Activated T-cell treated with anti-CD3 and anti-CD28 coated beads, Interleukin-2, amount 50 U/mL, for 72 hours (primary cell): ENCODE measurements at regions not wholly inside any gene's neighbourhood (a gene's known extent, or its start where the extent isn't known, plus 50 kb on each side); places are given as distances from the start of the nearest gene placed in this dataset.
"Not testable (repeated sequence)": the region's sequence is repeated elsewhere in the genome, so short reads cannot be mapped to it uniquely, and the experiment has no call there.

Source experiments
- ATAC-seq, 2 donors: fragments of 150-1000 bp; cut with Tn5 transposase; replicated peaks in 1 of 2; 2 replicates each; pipeline ENCODE4 v1.10.0; 2021; ENCODE audit warnings: moderate library complexity in 2 of 2, mild to moderate bottlenecking in 1 of 2
- DNase-seq, 2 donors: peaks; one replicate each; pipeline ENCODE4 v3.0.0; 2021 to 2022; ENCODE audit warnings: mixed read lengths in 1 of 2
- H3K27ac Mint-ChIP-seq: one replicate; pipeline ENCODE4 v1.8.0; 2022; ENCODE audit warnings: mild to moderate bottlenecking, moderate library complexity, mixed read lengths
- H3K27me3 Mint-ChIP-seq: one replicate; pipeline ENCODE4 v1.8.0; 2022; ENCODE audit warnings: low read depth, mixed read lengths
- H3K36me3 Mint-ChIP-seq, 2 donors: one replicate each; pipeline ENCODE4 v1.8.0; 2022; ENCODE audit warnings: mixed read lengths in 2 of 2, mild to moderate bottlenecking in 1 of 2; ENCODE audit not compliant: insufficient read depth in 2 of 2
- H3K4me1 Mint-ChIP-seq: one replicate; pipeline ENCODE4 v1.8.0; 2022; ENCODE audit warnings: low read depth, mixed read lengths
- H3K4me3 Mint-ChIP-seq, 2 donors: one replicate each; pipeline ENCODE4 v1.8.0; 2022; ENCODE audit warnings: mild to moderate bottlenecking in 2 of 2, mixed read lengths in 2 of 2, moderate library complexity in 2 of 2
- H3K9me3 Mint-ChIP-seq, 2 donors: one replicate each; pipeline ENCODE4 v1.8.0; 2022; ENCODE audit warnings: mixed read lengths in 2 of 2

- H3K9me3 Mint-ChIP-seq, result peaks cover 1 to 3% of the 10 kb centered on the region in 2 donors
- H3K27ac Mint-ChIP-seq, result no peak overlapping the region
- no peaks in the 10 kb centered on the region for H3K36me3 Mint-ChIP-seq
- DNase-seq (no peak), ATAC-seq (no peak)
- H3K4me1 Mint-ChIP-seq, result no peaks in the 10 kb centered on the region
- no peaks in the 10 kb centered on the region for H3K27me3 Mint-ChIP-seq
- no peak overlapping the region for H3K4me3 Mint-ChIP-seq
These were observed 279.4 kb upstream of the SPTLC3 start for GRCh38 chr20:12729326-12729725.

- no peaks in the 10 kb centered on the region for H3K36me3 Mint-ChIP-seq
- H3K4me3 Mint-ChIP-seq, result no peak overlapping the region
- no peaks in the 10 kb centered on the region for H3K4me1 Mint-ChIP-seq
- H3K9me3 Mint-ChIP-seq, result peaks cover 3 to 5% of the 10 kb centered on the region in 2 donors
- no peaks in the 10 kb centered on the region for H3K27me3 Mint-ChIP-seq
- DNase-seq (no peak), ATAC-seq (no peak)
- no peak overlapping the region for H3K27ac Mint-ChIP-seq
These were observed 275.0 kb upstream of the SPTLC3 start for GRCh38 chr20:12733811-12734210.

GRCh38 chr20:12737497-12737896 is 271.3 kb upstream of the SPTLC3 start:
- H3K4me1 Mint-ChIP-seq, result no peaks in the 10 kb centered on the region
- ATAC-seq (no peak), DNase-seq (no peak)
- H3K27me3 Mint-ChIP-seq, result no peaks in the 10 kb centered on the region
- H3K36me3 Mint-ChIP-seq, result no peaks in the 10 kb centered on the region
- H3K27ac Mint-ChIP-seq, result no peak overlapping the region
- peaks cover 3 to 5% of the 10 kb centered on the region in 2 donors for H3K9me3 Mint-ChIP-seq
- H3K4me3 Mint-ChIP-seq, result no peak overlapping the region

GRCh38 chr20:12737900-12738299 is 270.9 kb upstream of the SPTLC3 start:
- no peak for DNase-seq
- ATAC-seq, result no peak
- no peak overlapping the region for H3K27ac Mint-ChIP-seq
- H3K27me3 Mint-ChIP-seq, result no peaks in the 10 kb centered on the region
- no peaks in the 10 kb centered on the region for H3K36me3 Mint-ChIP-seq
- no peaks in the 10 kb centered on the region for H3K4me1 Mint-ChIP-seq
- H3K9me3 Mint-ChIP-seq, result peaks cover 3 to 5% of the 10 kb centered on the region in 2 donors
- no peak overlapping the region for H3K4me3 Mint-ChIP-seq

- DNase-seq, result no peak
- Mint-ChIP-seq H3K4me1 (no peaks in the 10 kb centered on the region), H3K4me3 (no peak overlapping the region), H3K27ac (no peak overlapping the region), H3K27me3 (no peaks in the 10 kb centered on the region), H3K36me3 (no peaks in the 10 kb centered on the region), H3K9me3 (peaks cover 0 to 4% of the 10 kb centered on the region in 2 donors)
- no peak for ATAC-seq
These were observed 268.1 kb upstream of the SPTLC3 start for GRCh38 chr20:12740647-12741046.

GRCh38 chr20:12744037-12744436 is 264.7 kb upstream of the SPTLC3 start:
- DNase-seq (no peak), ATAC-seq (no peak)
- Mint-ChIP-seq H3K4me3 (no peak overlapping the region), H3K27me3 (no peaks in the 10 kb centered on the region), H3K9me3 (peaks cover 2 to 4% of the 10 kb centered on the region in 2 donors), H3K36me3 (no peaks in the 10 kb centered on the region), H3K27ac (no peak overlapping the region), H3K4me1 (no peaks in the 10 kb centered on the region)

- ATAC-seq (no peak), DNase-seq (no peak)
- Mint-ChIP-seq H3K9me3 (peaks cover 4 to 6% of the 10 kb centered on the region in 2 donors), H3K4me3 (no peak overlapping the region), H3K36me3 (peaks cover 0 to 2% of the 10 kb centered on the region in 2 donors), H3K27me3 (no peaks in the 10 kb centered on the region), H3K27ac (no peak overlapping the region), H3K4me1 (no peaks in the 10 kb centered on the region)
These were observed 260.3 kb upstream of the SPTLC3 start for GRCh38 chr20:12748359-12748994.

- DNase-seq (no peak), ATAC-seq (no peak)
- no peak overlapping the region for H3K4me3 Mint-ChIP-seq
- H3K36me3 Mint-ChIP-seq, result peaks cover 0 to 2% of the 10 kb centered on the region in 2 donors
- no peaks in the 10 kb centered on the region for H3K27me3 Mint-ChIP-seq
- H3K9me3 Mint-ChIP-seq, result peaks cover 8 to 9% of the 10 kb centered on the region in 2 donors
- H3K27ac Mint-ChIP-seq, result no peak overlapping the region
- H3K4me1 Mint-ChIP-seq, result no peaks in the 10 kb centered on the region
These were observed 258.6 kb upstream of the SPTLC3 start for GRCh38 chr20:12750221-12750620.

GRCh38 chr20:12752900-12753693 is 255.7 kb upstream of the SPTLC3 start:
- not testable (repeated sequence) for ATAC-seq, DNase-seq, H3K27ac Mint-ChIP-seq, H3K36me3 Mint-ChIP-seq, H3K27me3 Mint-ChIP-seq, H3K4me3 Mint-ChIP-seq, H3K4me1 Mint-ChIP-seq
- H3K9me3 Mint-ChIP-seq, result peaks cover 10 to 11% of the 10 kb centered on the region in 2 donors

GRCh38 chr20:12753742-12754141 is 255.0 kb upstream of the SPTLC3 start:
- H3K36me3 Mint-ChIP-seq, ATAC-seq, H3K4me3 Mint-ChIP-seq, DNase-seq, H3K9me3 Mint-ChIP-seq, H3K4me1 Mint-ChIP-seq, H3K27ac Mint-ChIP-seq, H3K27me3 Mint-ChIP-seq: not testable (repeated sequence)

- not testable (repeated sequence) for DNase-seq, ATAC-seq, H3K4me3 Mint-ChIP-seq, H3K9me3 Mint-ChIP-seq, H3K27me3 Mint-ChIP-seq, H3K36me3 Mint-ChIP-seq, H3K27ac Mint-ChIP-seq, H3K4me1 Mint-ChIP-seq
These were observed 249.3 kb upstream of the SPTLC3 start for GRCh38 chr20:12759493-12759892.

GRCh38 chr20:12762725-12763124 is 246.0 kb upstream of the SPTLC3 start:
- Mint-ChIP-seq H3K27me3 (no peaks in the 10 kb centered on the region), H3K9me3 (peaks cover 2% of the 10 kb centered on the region in 2 donors), H3K4me1 (no peaks in the 10 kb centered on the region), H3K4me3 (no peak overlapping the region), H3K27ac (no peak overlapping the region), H3K36me3 (no peaks in the 10 kb centered on the region)
- ATAC-seq, result no peak
- no peak for DNase-seq

- peaks cover under 1 to 2% of the 10 kb centered on the region in 2 donors for H3K9me3 Mint-ChIP-seq
These were observed 245.4 kb upstream of the SPTLC3 start for GRCh38 chr20:12763406-12763805.

More at GRCh38 chr20:12763406-12763805, 245.4 kb upstream of the SPTLC3 start:
- Mint-ChIP-seq H3K4me3 (no peak overlapping the region), H3K27ac (no peak overlapping the region), H3K27me3 (no peaks in the 10 kb centered on the region), H3K4me1 (no peaks in the 10 kb centered on the region), H3K36me3 (no peaks in the 10 kb centered on the region)
- DNase-seq (no peak), ATAC-seq (no peak)
